ENCODE measurements at regions not wholly inside any gene's neighbourhood (a gene's known extent, or its start where the extent isn't known, plus 50 kb on each side); places are given as distances from the start of the nearest gene placed in this dataset.

DNA sequence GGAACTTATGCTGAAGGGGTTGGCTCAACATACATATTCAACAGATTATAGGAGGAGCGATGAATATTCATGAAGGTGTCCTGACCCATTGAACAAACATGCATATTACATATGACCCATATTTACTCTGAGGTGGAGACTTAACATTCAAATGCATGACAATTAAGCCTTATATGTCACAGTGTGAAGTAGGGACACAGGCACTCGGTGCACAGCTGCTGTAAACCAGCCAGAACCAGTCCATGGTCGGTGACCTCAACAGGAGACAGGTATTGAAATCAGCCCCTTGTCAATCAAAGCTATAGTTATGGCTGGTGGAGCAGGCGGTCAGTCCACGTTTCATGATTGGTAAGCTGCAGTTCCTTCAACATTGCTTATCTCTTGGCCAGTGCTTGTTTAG, 347.3 kb downstream of the THBS2 start:
- H3K27ac ChIP-seq (ENCODE audit: low read depth in 2 of 2, low read length in 1 of 2) = no peak overlapping the region
- H3K4me3 ChIP-seq (ENCODE audit: low read depth in 1 of 2, low read length in 2 of 2) = no peak overlapping the region

DNA sequence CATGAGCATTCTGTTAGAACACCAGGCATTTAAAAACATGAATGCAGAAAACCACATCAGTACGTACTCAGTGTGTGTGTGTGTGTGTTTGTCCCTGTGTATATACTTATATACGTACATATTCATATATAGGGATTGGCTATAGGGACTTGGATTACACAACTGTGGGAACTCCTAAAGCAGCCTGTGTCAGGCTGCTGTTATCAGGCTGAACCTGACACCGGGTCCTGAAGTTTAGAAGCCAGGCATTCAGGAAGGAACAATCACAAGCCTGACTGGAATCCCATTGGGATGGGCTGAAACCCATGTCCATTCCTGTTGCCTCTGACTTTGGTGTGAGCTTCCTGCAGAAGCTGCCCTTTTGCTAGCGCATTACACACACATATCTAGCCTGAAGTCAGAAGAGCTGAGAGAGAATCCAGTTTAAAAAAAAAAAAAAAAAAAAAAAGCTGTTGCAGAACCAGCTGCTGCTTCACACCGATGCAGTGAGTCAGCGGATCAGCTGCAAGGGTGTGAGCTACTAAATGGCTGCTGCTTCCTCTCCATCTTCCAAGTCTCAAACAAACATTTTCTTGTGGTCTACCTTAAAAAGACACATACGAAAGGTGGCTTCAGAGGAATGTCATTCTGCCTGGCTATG, 348.1 kb downstream of the THBS2 start:
- H3K9me3 ChIP-seq (ENCODE audit: control insufficient read depth in 2 of 2, insufficient read depth in 1 of 2, low read depth in 1 of 2, low read length in 1 of 2) = no peaks in the 10 kb centered on the region
- no peaks in the 10 kb centered on the region for H3K27me3 ChIP-seq (ENCODE audit: control insufficient read depth in 1 of 2, insufficient read depth in 2 of 2, low read length in 2 of 2)
- no peak overlapping the region for H3K4me3 ChIP-seq (ENCODE audit: low read depth in 1 of 2, low read length in 2 of 2)
- H3K27ac ChIP-seq (ENCODE audit: low read depth in 2 of 2, low read length in 1 of 2) = no peak overlapping the region
- no peaks in the 10 kb centered on the region for H3K36me3 ChIP-seq (ENCODE audit: control insufficient read depth in 2 of 2, insufficient read depth in 2 of 2, low read length in 1 of 2)
- no peaks in the 10 kb centered on the region for H3K4me1 ChIP-seq (ENCODE audit: control insufficient read depth in 2 of 2, insufficient read depth in 2 of 2, low read length in 1 of 2)
- 63 to 71% methylated on average over 7 of the region's 7 CpGs for WGBS, 2 donors

More for the DNA sequence above, 347.3 kb downstream of the THBS2 start:
- no peaks in the 10 kb centered on the region for H3K9me3 ChIP-seq (ENCODE audit: control insufficient read depth in 2 of 2, insufficient read depth in 1 of 2, low read depth in 1 of 2, low read length in 1 of 2)
- H3K27me3 ChIP-seq (ENCODE audit: control insufficient read depth in 1 of 2, insufficient read depth in 2 of 2, low read length in 2 of 2) = no peaks in the 10 kb centered on the region
- H3K36me3 ChIP-seq (ENCODE audit: control insufficient read depth in 2 of 2, insufficient read depth in 2 of 2, low read length in 1 of 2) = no peaks in the 10 kb centered on the region
- H3K4me1 ChIP-seq (ENCODE audit: control insufficient read depth in 2 of 2, insufficient read depth in 2 of 2, low read length in 1 of 2) = no peaks in the 10 kb centered on the region
- WGBS, 2 donors = 57 to 69% methylated on average over 5 of the region's 5 CpGs

DNA sequence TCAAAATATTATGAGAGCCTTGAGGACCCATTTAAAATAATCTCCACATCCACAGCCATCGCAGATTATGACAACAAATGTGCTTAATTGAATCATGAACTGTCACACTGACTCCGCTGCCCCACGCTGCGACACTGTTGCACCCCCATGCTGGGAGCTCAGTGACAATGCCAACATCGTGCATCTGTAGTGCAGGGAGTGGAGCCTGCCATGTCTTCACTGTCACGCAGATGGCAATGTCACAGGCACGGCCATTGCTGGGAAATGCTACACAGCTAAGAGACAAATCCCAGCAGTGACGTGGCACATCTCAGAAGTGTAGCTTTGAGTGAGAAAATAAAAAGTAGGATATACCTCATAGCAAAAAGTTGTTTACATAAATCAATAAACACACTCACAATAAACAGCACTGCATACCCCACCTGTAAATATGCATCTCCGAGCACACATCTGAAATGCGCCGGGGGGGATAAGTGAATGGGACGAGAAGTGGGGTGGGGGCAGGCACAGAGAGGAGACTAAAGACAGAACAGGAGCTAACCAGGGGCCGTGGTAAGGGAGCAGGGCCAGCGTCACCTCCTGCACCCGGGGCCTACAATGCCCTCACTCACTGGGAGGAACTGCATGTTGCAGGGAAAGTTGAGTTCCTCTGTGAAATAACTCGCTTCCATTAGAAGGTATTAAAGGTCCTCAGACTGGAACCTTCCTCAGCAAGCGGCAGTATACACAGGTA, 349.9 kb downstream of the THBS2 start:
- no peaks in the 10 kb centered on the region for H3K4me1 ChIP-seq (ENCODE audit: control insufficient read depth in 2 of 2, insufficient read depth in 2 of 2, low read length in 1 of 2)
- H3K4me3 ChIP-seq (ENCODE audit: low read depth in 1 of 2, low read length in 2 of 2) = no peak overlapping the region

DNA sequence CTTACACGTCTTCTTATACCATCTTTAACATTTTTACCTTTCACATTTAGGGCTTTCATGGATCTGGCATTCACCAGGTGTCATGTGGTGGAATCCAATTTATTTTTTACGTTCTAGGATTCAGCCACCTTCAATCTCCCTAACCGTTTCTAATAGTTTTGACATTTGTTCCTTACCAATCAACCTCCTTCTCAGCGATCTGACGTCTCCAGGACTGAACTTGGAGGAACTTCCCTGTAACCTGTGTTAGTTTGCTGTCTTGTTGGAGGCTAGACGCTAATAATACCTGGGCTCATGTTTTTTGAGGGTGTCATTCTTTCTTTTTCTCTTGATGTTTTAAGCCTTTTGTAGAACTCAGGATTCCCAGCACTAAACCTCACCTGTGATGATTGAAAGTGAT, 351.6 kb downstream of the THBS2 start:
- Histone ChIP-seq H3K27ac (ENCODE audit: low read depth in 2 of 2, low read length in 1 of 2) (no peak overlapping the region), H3K36me3 (ENCODE audit: control insufficient read depth in 2 of 2, insufficient read depth in 2 of 2, low read length in 1 of 2) (no peaks in the 10 kb centered on the region), H3K9me3 (ENCODE audit: control insufficient read depth in 2 of 2, insufficient read depth in 1 of 2, low read depth in 1 of 2, low read length in 1 of 2) (no peaks in the 10 kb centered on the region), H3K27me3 (ENCODE audit: control insufficient read depth in 1 of 2, insufficient read depth in 2 of 2, low read length in 2 of 2) (no peaks in the 10 kb centered on the region), H3K4me1 (ENCODE audit: control insufficient read depth in 2 of 2, insufficient read depth in 2 of 2, low read length in 1 of 2) (no peaks in the 10 kb centered on the region), H3K4me3 (ENCODE audit: low read depth in 1 of 2, low read length in 2 of 2) (no peak overlapping the region)
- WGBS, 2 donors = 73 to 83% methylated on average over 6 of the region's 6 CpGs

More for the DNA sequence above, 349.9 kb downstream of the THBS2 start:
- Histone ChIP-seq H3K27ac (ENCODE audit: low read depth in 2 of 2, low read length in 1 of 2) (no peak overlapping the region), H3K9me3 (ENCODE audit: control insufficient read depth in 2 of 2, insufficient read depth in 1 of 2, low read depth in 1 of 2, low read length in 1 of 2) (no peaks in the 10 kb centered on the region), H3K27me3 (ENCODE audit: control insufficient read depth in 1 of 2, insufficient read depth in 2 of 2, low read length in 2 of 2) (no peaks in the 10 kb centered on the region), H3K36me3 (ENCODE audit: control insufficient read depth in 2 of 2, insufficient read depth in 2 of 2, low read length in 1 of 2) (no peaks in the 10 kb centered on the region)
- WGBS, 2 donors = 83 to 88% methylated on average over 17 of the region's 17 CpGs

DNA sequence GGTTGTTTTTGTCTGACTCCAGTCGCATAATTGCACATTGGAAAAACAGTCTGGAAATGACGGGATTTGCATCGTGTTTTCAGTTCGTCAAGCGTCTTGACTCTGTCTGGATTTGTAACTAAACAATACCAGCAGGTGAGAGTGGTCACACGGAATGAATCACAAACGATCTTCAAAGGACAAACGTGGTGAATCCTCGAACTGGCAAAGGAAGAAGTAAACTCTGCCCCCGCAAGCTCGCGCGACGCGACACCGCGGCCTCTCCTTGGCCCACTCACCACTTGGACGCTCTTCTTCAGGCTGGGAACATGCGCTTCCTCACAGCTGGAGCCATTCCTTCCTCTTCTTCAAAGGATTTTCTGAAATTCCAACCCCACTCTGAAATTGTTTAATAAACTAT, 352.6 kb downstream of the THBS2 start:
- Histone ChIP-seq H3K27ac (ENCODE audit: low read depth in 2 of 2, low read length in 1 of 2) (no peak overlapping the region), H3K4me3 (ENCODE audit: low read depth in 1 of 2, low read length in 2 of 2) (no peak overlapping the region), H3K4me1 (ENCODE audit: control insufficient read depth in 2 of 2, insufficient read depth in 2 of 2, low read length in 1 of 2) (no peaks in the 10 kb centered on the region), H3K36me3 (ENCODE audit: control insufficient read depth in 2 of 2, insufficient read depth in 2 of 2, low read length in 1 of 2) (no peaks in the 10 kb centered on the region), H3K9me3 (ENCODE audit: control insufficient read depth in 2 of 2, insufficient read depth in 1 of 2, low read depth in 1 of 2, low read length in 1 of 2) (no peaks in the 10 kb centered on the region), H3K27me3 (ENCODE audit: control insufficient read depth in 1 of 2, insufficient read depth in 2 of 2, low read length in 2 of 2) (no peaks in the 10 kb centered on the region)
- 84 to 90% methylated on average over 19 of the region's 19 CpGs for WGBS, 2 donors

DNA sequence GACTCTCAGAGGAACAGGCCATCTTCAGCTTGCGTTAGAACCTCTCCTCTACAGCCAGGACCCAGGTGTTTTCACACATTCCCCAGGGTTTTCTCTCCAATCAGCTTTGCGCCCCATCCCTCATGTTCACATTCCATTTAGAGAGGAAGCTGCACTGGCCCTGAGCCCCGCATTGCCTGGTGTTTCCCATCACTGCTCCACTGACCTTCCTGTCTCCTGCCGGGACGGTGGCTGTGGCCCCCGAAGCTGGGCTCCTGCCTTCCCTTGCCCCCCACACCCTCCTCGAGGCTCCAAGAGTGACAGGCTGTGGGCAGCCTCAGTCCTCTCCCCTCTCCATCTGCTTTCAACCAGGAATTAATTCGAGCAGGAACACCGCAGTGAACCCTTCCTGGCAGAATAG, 357.3 kb downstream of the THBS2 start:
- Histone ChIP-seq H3K27me3 (ENCODE audit: control insufficient read depth in 1 of 2, insufficient read depth in 2 of 2, low read length in 2 of 2) (no peaks in the 10 kb centered on the region), H3K36me3 (ENCODE audit: control insufficient read depth in 2 of 2, insufficient read depth in 2 of 2, low read length in 1 of 2) (no peaks in the 10 kb centered on the region), H3K4me3 (ENCODE audit: low read depth in 1 of 2, low read length in 2 of 2) (no peak overlapping the region), H3K9me3 (ENCODE audit: control insufficient read depth in 2 of 2, insufficient read depth in 1 of 2, low read depth in 1 of 2, low read length in 1 of 2) (no peaks in the 10 kb centered on the region), H3K4me1 (ENCODE audit: control insufficient read depth in 2 of 2, insufficient read depth in 2 of 2, low read length in 1 of 2) (no peaks in the 10 kb centered on the region), H3K27ac (ENCODE audit: low read depth in 2 of 2, low read length in 1 of 2) (no peak overlapping the region)
- WGBS, 2 donors = 82 to 88% methylated on average over 9 of the region's 9 CpGs

DNA sequence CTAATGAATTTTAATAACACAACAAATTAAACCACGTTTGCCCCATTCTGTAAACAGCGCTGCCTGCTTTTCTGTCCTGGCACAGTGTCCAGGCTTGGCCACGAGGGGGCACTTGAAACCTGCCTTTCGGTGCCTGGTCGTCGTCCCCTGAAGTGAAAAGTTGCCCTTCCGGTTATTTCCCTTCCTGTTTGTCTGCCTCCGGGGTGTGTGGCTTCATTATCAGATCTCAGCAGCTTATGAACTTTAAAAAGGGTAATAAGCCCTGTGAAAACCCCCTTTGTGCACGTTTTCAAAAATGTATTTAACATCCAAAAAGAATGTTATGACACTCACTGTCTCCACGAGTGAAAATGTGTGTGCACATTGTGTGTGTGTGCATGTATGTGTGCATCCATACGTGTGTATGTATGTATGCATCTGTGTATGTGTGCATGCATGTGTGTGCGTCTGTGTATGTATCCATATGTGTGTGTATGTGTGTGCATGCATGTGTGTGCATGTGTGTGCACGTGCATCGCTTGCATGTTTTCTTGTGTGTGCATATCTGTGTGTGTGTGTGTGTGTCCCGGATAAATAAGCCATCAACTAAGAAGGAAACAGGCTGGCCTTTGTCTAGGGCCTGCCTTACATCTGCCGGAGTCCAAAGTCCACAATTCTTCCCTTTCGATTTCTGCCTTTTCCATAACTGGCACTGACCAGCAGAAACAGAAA, 358.4 kb downstream of the THBS2 start:
- Histone ChIP-seq H3K4me1 (ENCODE audit: control insufficient read depth in 2 of 2, insufficient read depth in 2 of 2, low read length in 1 of 2) (no peaks in the 10 kb centered on the region), H3K27ac (ENCODE audit: low read depth in 2 of 2, low read length in 1 of 2) (no peak overlapping the region), H3K27me3 (ENCODE audit: control insufficient read depth in 1 of 2, insufficient read depth in 2 of 2, low read length in 2 of 2) (no peaks in the 10 kb centered on the region), H3K9me3 (ENCODE audit: control insufficient read depth in 2 of 2, insufficient read depth in 1 of 2, low read depth in 1 of 2, low read length in 1 of 2) (no peaks in the 10 kb centered on the region), H3K4me3 (ENCODE audit: low read depth in 1 of 2, low read length in 2 of 2) (no peak overlapping the region), H3K36me3 (ENCODE audit: control insufficient read depth in 2 of 2, insufficient read depth in 2 of 2, low read length in 1 of 2) (no peaks in the 10 kb centered on the region)
- WGBS, 2 donors = 25 to 27% methylated on average over 17 of the region's 17 CpGs

DNA sequence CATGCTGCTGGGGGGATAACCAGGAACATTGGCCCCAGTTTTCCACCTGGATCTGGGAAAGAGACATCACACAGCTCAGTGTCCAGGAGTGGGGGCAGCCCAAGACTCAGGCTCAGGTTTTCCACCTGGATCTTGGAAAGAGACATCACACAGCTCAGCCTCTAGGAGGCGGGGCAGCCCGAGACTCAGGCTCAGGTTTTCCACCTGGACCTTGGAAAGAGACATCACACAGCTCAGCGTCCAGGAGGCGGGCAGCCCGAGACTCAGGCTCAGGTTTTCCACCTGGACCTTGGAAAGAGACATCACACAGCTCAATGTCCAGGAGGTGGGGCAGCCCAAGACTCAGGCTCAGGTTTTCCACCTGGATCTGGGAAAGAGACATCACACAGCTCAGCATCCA, 361.6 kb downstream of the THBS2 start:
- Histone ChIP-seq H3K4me1 (ENCODE audit: control insufficient read depth in 2 of 2, insufficient read depth in 2 of 2, low read length in 1 of 2) (no peaks in the 10 kb centered on the region), H3K27me3 (ENCODE audit: control insufficient read depth in 1 of 2, insufficient read depth in 2 of 2, low read length in 2 of 2) (no peaks in the 10 kb centered on the region), H3K9me3 (ENCODE audit: control insufficient read depth in 2 of 2, insufficient read depth in 1 of 2, low read depth in 1 of 2, low read length in 1 of 2) (no peaks in the 10 kb centered on the region), H3K27ac (ENCODE audit: low read depth in 2 of 2, low read length in 1 of 2) (no peak overlapping the region), H3K4me3 (ENCODE audit: low read depth in 1 of 2, low read length in 2 of 2) (no peak overlapping the region), H3K36me3 (ENCODE audit: control insufficient read depth in 2 of 2, insufficient read depth in 2 of 2, low read length in 1 of 2) (no peaks in the 10 kb centered on the region)
- 59 to 80% methylated on average over 5 of the region's 5 CpGs for WGBS, 2 donors

DNA sequence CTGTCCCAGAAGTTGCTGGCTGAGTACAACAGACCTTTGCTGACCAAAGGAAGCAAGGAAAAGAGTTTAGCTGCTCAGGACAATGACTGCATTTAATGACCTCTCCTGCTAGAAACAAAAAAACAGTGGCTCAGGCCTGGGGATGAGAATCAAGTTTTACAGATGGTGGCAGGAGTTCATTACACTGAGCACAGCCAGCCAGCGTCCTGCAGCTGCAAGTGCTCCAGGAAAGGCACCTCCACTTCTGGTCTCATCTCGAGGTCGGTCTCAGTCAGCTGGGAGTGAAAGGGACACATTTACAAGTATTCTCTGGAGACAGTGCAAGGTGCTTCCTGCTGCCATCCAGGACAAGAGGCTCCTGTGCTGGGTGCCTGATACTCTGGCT, 362.7 kb downstream of the THBS2 start:
- no peaks in the 10 kb centered on the region for H3K4me1 ChIP-seq (ENCODE audit: control insufficient read depth in 2 of 2, insufficient read depth in 2 of 2, low read length in 1 of 2)
- H3K27me3 ChIP-seq (ENCODE audit: control insufficient read depth in 1 of 2, insufficient read depth in 2 of 2, low read length in 2 of 2) = no peaks in the 10 kb centered on the region
- H3K9me3 ChIP-seq (ENCODE audit: control insufficient read depth in 2 of 2, insufficient read depth in 1 of 2, low read depth in 1 of 2, low read length in 1 of 2) = no peaks in the 10 kb centered on the region
- no peaks in the 10 kb centered on the region for H3K36me3 ChIP-seq (ENCODE audit: control insufficient read depth in 2 of 2, insufficient read depth in 2 of 2, low read length in 1 of 2)
- H3K4me3 ChIP-seq (ENCODE audit: low read depth in 1 of 2, low read length in 2 of 2) = no peak overlapping the region
- H3K27ac ChIP-seq (ENCODE audit: low read depth in 2 of 2, low read length in 1 of 2) = no peak overlapping the region
- 67 to 81% methylated on average over 3 of the region's 3 CpGs for WGBS, 2 donors

Measured in esophagus (tissue), 2 donors.